Epithelial cell of proximal tubule (primary cell): ENCODE measurements at regions not wholly inside any gene's neighbourhood (a gene's known extent, or its start where the extent isn't known, plus 50 kb on each side); places are given as distances from the start of the nearest gene placed in this dataset.
"Not testable (repeated sequence)": the region's sequence is repeated elsewhere in the genome, so short reads cannot be mapped to it uniquely, and the experiment has no call there.

Experiments used
- DNase-seq: peaks from one replicate; pipeline ENCODE4 v3.0.0-alpha.2; 2011; ENCODE audit warnings: low read depth
- H3K4me3 ChIP-seq: 2 replicates; pipeline ENCODE4 v1.5.1; 2011; ENCODE audit warnings: low read depth, mild to moderate bottlenecking, low read length
- CTCF ChIP-seq: conservative IDR thresholded peaks from 2 replicates; pipeline ENCODE4 v1.5.1; 2012; ENCODE audit warnings: low read depth, mild to moderate bottlenecking, low read length

GRCh38 chr11:110857892-110858546 lies 145.8 kb upstream of the ARHGAP20 start:
- no peak for TF ChIP-seq CTCF
- no peak overlapping the region for H3K4me3 ChIP-seq
- no peak for DNase-seq

- TF ChIP-seq CTCF, result no peak
- DNase-seq, result no peak
- H3K4me3 ChIP-seq, result no peak overlapping the region
Observed at GRCh38 chr11:110856996-110857812, 145.0 kb upstream of the ARHGAP20 start.

GRCh38 chr11:110856340-110856739 lies 144.1 kb upstream of the ARHGAP20 start:
- no peak for DNase-seq
- H3K4me3 ChIP-seq, result no peak overlapping the region
- TF ChIP-seq CTCF, result no peak

GRCh38 chr11:110855191-110855590 lies 143.0 kb upstream of the ARHGAP20 start:
- no peak for TF ChIP-seq CTCF
- H3K4me3 ChIP-seq, result no peak overlapping the region
- DNase-seq, result no peak

- no peak for DNase-seq
- no peak overlapping the region for H3K4me3 ChIP-seq
- no peak for TF ChIP-seq CTCF
Observed at GRCh38 chr11:110852921-110853490, 140.8 kb upstream of the ARHGAP20 start.

- no peak for DNase-seq
Observed at GRCh38 chr11:110850846-110851245, 138.6 kb upstream of the ARHGAP20 start.

GRCh38 chr11:110843053-110843452 lies 130.8 kb upstream of the ARHGAP20 start:
- not testable (repeated sequence) for DNase-seq, H3K4me3 ChIP-seq

More at GRCh38 chr11:110850846-110851245, 138.6 kb upstream of the ARHGAP20 start:
- no peak overlapping the region for H3K4me3 ChIP-seq
- no peak for TF ChIP-seq CTCF
